Mesenchymal stem cell (in vitro differentiated cells and primary cell): ENCODE measurements at regions not wholly inside any gene's neighbourhood (a gene's known extent, or its start where the extent isn't known, plus 50 kb on each side); places are given as distances from the start of the nearest gene placed in this dataset.

Experiments used
- DNase-seq: peaks from one replicate; pipeline ENCODE4 v3.0.0-alpha.2; 2013
- H2AFZ ChIP-seq: one replicate; pipeline ENCODE4 v1.6.1; 2013; ENCODE audit warnings: low read depth, mild to moderate bottlenecking, control low read depth, inconsistent platforms, low read length, moderate library complexity
- H2AK5ac ChIP-seq: 2 replicates; pipeline ENCODE4 v1.6.1; 2013; ENCODE audit warnings: low read length, moderate library complexity, mild to moderate bottlenecking, inconsistent platforms; ENCODE audit not compliant: severe bottlenecking
- H2BK120ac ChIP-seq: one replicate; pipeline ENCODE4 v1.6.1; 2013; ENCODE audit warnings: low read depth, mild to moderate bottlenecking, inconsistent platforms, low read length, moderate library complexity
- H2BK12ac ChIP-seq, 2 experiments: one replicate each; pipeline ENCODE4 v1.6.1; 2013; ENCODE audit warnings: inconsistent platforms in 2 of 2, low read length in 2 of 2, mild to moderate bottlenecking in 2 of 2, moderate library complexity in 2 of 2, control low read depth in 1 of 2
- H2BK15ac ChIP-seq: one replicate; pipeline ENCODE4 v1.6.1; 2013; ENCODE audit warnings: mild to moderate bottlenecking, low read depth, inconsistent platforms; ENCODE audit not compliant: poor library complexity, severe bottlenecking
- H2BK5ac ChIP-seq: 2 replicates; pipeline ENCODE4 v1.6.1; 2013; ENCODE audit warnings: low read depth, mild to moderate bottlenecking, low read length, control low read depth, inconsistent platforms; ENCODE audit not compliant: poor library complexity, severe bottlenecking
- H3K14ac ChIP-seq, 2 experiments: one replicate each; pipeline ENCODE4 v1.6.1; 2013; ENCODE audit warnings: inconsistent platforms in 2 of 2, low read length in 2 of 2, control low read depth in 1 of 2, mild to moderate bottlenecking in 1 of 2, moderate library complexity in 1 of 2
- H3K18ac ChIP-seq, 2 experiments: one replicate each; pipeline ENCODE4 v1.6.1; 2013; ENCODE audit warnings: inconsistent platforms in 2 of 2, low read length in 2 of 2, control low read depth in 1 of 2, low read depth in 1 of 2, mild to moderate bottlenecking in 1 of 2
- H3K23ac ChIP-seq, 2 experiments: one replicate each; pipeline ENCODE4 v1.6.1; 2013; ENCODE audit warnings: inconsistent platforms in 2 of 2, low read length in 2 of 2, mild to moderate bottlenecking in 2 of 2, moderate library complexity in 2 of 2, control low read depth in 1 of 2
- H3K27ac ChIP-seq: 2 replicates; pipeline ENCODE4 v1.5.1; 2013; ENCODE audit warnings: mild to moderate bottlenecking, moderate library complexity, low read length, control low read depth, inconsistent platforms; ENCODE audit not compliant: poor library complexity, severe bottlenecking
- H3K27me3 ChIP-seq, 2 experiments: 2 replicates each; pipeline versions ENCODE4 v1.6.1 to v1.7.0; 2013; ENCODE audit warnings: low read length in 2 of 2, mild to moderate bottlenecking in 2 of 2, moderate library complexity in 2 of 2, control low read depth in 1 of 2, inconsistent platforms in 1 of 2; ENCODE audit not compliant: control insufficient read depth in 1 of 2, insufficient read depth in 1 of 2
- H3K36me3 ChIP-seq, 2 experiments: 2 replicates each; pipeline versions ENCODE4 v1.6.1 to v1.7.0; 2013; ENCODE audit warnings: low read length in 2 of 2, control low read depth in 1 of 2, inconsistent platforms in 1 of 2, low read depth in 1 of 2, mild to moderate bottlenecking in 1 of 2; ENCODE audit not compliant: insufficient read depth in 2 of 2, control insufficient read depth in 1 of 2
- H3K4ac ChIP-seq, 2 experiments: one replicate each; pipeline ENCODE4 v1.6.1; 2013; ENCODE audit warnings: inconsistent platforms in 2 of 2, low read length in 2 of 2, mild to moderate bottlenecking in 2 of 2, moderate library complexity in 2 of 2, control low read depth in 1 of 2, low read depth in 1 of 2
- H3K4me1 ChIP-seq: 2 replicates; pipeline ENCODE4 v1.6.1; 2013; ENCODE audit warnings: low read depth, low read length, control low read depth; ENCODE audit not compliant: control insufficient read depth, insufficient read depth
- H3K4me2 ChIP-seq: 2 replicates; pipeline ENCODE4 v1.6.1; 2013; ENCODE audit warnings: low read length, mild to moderate bottlenecking, inconsistent platforms; ENCODE audit not compliant: poor library complexity, severe bottlenecking
- H3K4me3 ChIP-seq, 2 experiments: 2 replicates each; pipeline versions ENCODE4 v1.5.1 to v1.7.0; 2013; ENCODE audit warnings: low read length in 2 of 2, mild to moderate bottlenecking in 2 of 2, control low read depth in 1 of 2, low read depth in 1 of 2; ENCODE audit not compliant: insufficient read depth in 1 of 2
- H3K79me1 ChIP-seq: replicated peaks from 2 replicates; pipeline ENCODE4 v1.6.1; 2013; ENCODE audit warnings: mild to moderate bottlenecking, control low read depth, low read length, inconsistent platforms; ENCODE audit not compliant: poor library complexity, severe bottlenecking
- H3K9ac ChIP-seq: 2 replicates; pipeline ENCODE4 v1.7.0; 2013; ENCODE audit warnings: mild to moderate bottlenecking, low read length, moderate library complexity
- H3K9me3 ChIP-seq: 2 replicates; pipeline ENCODE4 v1.7.0; 2013; ENCODE audit warnings: mild to moderate bottlenecking, low read length; ENCODE audit not compliant: control insufficient read depth
- H4K8ac ChIP-seq: one replicate; pipeline ENCODE4 v1.6.1; 2013; ENCODE audit warnings: inconsistent platforms, mild to moderate bottlenecking, low read length, moderate library complexity
- H4K91ac ChIP-seq: one replicate; pipeline ENCODE4 v1.6.1; 2013; ENCODE audit warnings: mild to moderate bottlenecking, low read length, inconsistent platforms
- WGBS: methylation state at CpG from one replicate; pipeline ENCODE4 v1.1.7; 2013; ENCODE audit warnings: mixed read lengths; 5-methylcytosine and 5-hydroxymethylcytosine counted together

- Histone ChIP-seq H2AK5ac (no peak overlapping the region), H2BK120ac (no peak overlapping the region), H4K8ac (no peak overlapping the region), H2BK12ac (no peak overlapping the region), H3K18ac (no peak overlapping the region), H2BK5ac (no peak overlapping the region), H3K36me3 (no peaks in the 10 kb centered on the region), H3K23ac (no peak overlapping the region), H3K9me3 (peaks cover 10% of the 10 kb centered on the region), H3K14ac (peak overlapping the region in 1 of 2 experiments; percentile 65), H3K4ac (no peak overlapping the region), H3K4me2 (no peak overlapping the region), H3K27ac (no peak overlapping the region), H2BK15ac (no peak overlapping the region), H3K4me1 (no peaks in the 10 kb centered on the region), H3K27me3 (no peaks in the 10 kb centered on the region), H3K4me3 (no peak overlapping the region), H3K9ac (no peak overlapping the region), H4K91ac (no peak overlapping the region), H3K79me1 (no peaks in the 10 kb centered on the region), H2AFZ (no peak overlapping the region)
- DNase-seq, result no peak
- 70% methylated on average over 1 of the region's 1 CpG for WGBS
Observed at GRCh38 chr16:65445313-65446260, 323.7 kb upstream of the CDH11 start.

- no peak overlapping the region for H3K4me2 ChIP-seq
- no peak overlapping the region for H2BK15ac ChIP-seq
- H3K79me1 ChIP-seq, result no peaks in the 10 kb centered on the region
- no peaks in the 10 kb centered on the region for H3K36me3 ChIP-seq
- WGBS, result 75% methylated on average over 2 of the region's 2 CpGs
- no peaks in the 10 kb centered on the region for H3K9me3 ChIP-seq
- H2BK120ac ChIP-seq, result no peak overlapping the region
- no peak overlapping the region for H3K18ac ChIP-seq
- no peak overlapping the region for H2AFZ ChIP-seq
- H2BK5ac ChIP-seq, result no peak overlapping the region
- no peak overlapping the region for H2BK12ac ChIP-seq
- no peak overlapping the region for H4K91ac ChIP-seq
- no peak overlapping the region for H4K8ac ChIP-seq
- no peak overlapping the region for H3K14ac ChIP-seq
- no peak overlapping the region for H3K4me3 ChIP-seq
- no peak overlapping the region for H3K23ac ChIP-seq
- no peaks in the 10 kb centered on the region for H3K4me1 ChIP-seq
- H3K9ac ChIP-seq, result no peak overlapping the region
- no peak for DNase-seq
- no peak overlapping the region for H3K4ac ChIP-seq
- no peak overlapping the region for H3K27ac ChIP-seq
- H2AK5ac ChIP-seq, result no peak overlapping the region
- H3K27me3 ChIP-seq, result no peaks in the 10 kb centered on the region
Observed at GRCh38 chr16:65441501-65441900, 319.6 kb upstream of the CDH11 start.

GRCh38 chr16:65429504-65430181, 307.8 kb upstream of the CDH11 start:
- 84% methylated on average over 10 of the region's 10 CpGs for WGBS
- no peak overlapping the region for H3K4me3 ChIP-seq
- no peak overlapping the region for H3K27ac ChIP-seq
- H2AFZ ChIP-seq, result no peak overlapping the region
- H3K9ac ChIP-seq, result no peak overlapping the region
- no peaks in the 10 kb centered on the region for H3K27me3 ChIP-seq
- H3K4me1 ChIP-seq, result no peaks in the 10 kb centered on the region
- no peak overlapping the region for H2BK5ac ChIP-seq
- no peaks in the 10 kb centered on the region for H3K79me1 ChIP-seq
- no peak overlapping the region for H4K91ac ChIP-seq
- H2AK5ac ChIP-seq, result no peak overlapping the region
- no peak overlapping the region for H3K4ac ChIP-seq
- H3K23ac ChIP-seq, result no peak overlapping the region
- H2BK12ac ChIP-seq, result no peak overlapping the region
- no peak overlapping the region for H3K14ac ChIP-seq
- H3K36me3 ChIP-seq, result no peaks in the 10 kb centered on the region
- no peak for DNase-seq
- H2BK120ac ChIP-seq, result no peak overlapping the region
- no peak overlapping the region for H3K18ac ChIP-seq
- no peak overlapping the region for H2BK15ac ChIP-seq
- no peak overlapping the region for H3K4me2 ChIP-seq
- H4K8ac ChIP-seq, result no peak overlapping the region
- no peaks in the 10 kb centered on the region for H3K9me3 ChIP-seq

- H2BK15ac ChIP-seq, result no peak overlapping the region
- H3K27ac ChIP-seq, result no peak overlapping the region
- DNase-seq, result no peak
- H2AFZ ChIP-seq, result no peak overlapping the region
- no peak overlapping the region for H3K4ac ChIP-seq
- H3K36me3 ChIP-seq, result no peaks in the 10 kb centered on the region
- no peak overlapping the region for H2AK5ac ChIP-seq
- no peak overlapping the region for H4K8ac ChIP-seq
- H2BK5ac ChIP-seq, result no peak overlapping the region
- 94% methylated on average over 1 of the region's 1 CpG for WGBS
- no peak overlapping the region for H3K14ac ChIP-seq
- no peak overlapping the region for H3K4me2 ChIP-seq
- H3K4me3 ChIP-seq, result no peak overlapping the region
- no peak overlapping the region for H4K91ac ChIP-seq
- H3K23ac ChIP-seq, result no peak overlapping the region
- no peaks in the 10 kb centered on the region for H3K27me3 ChIP-seq
- no peak overlapping the region for H3K9ac ChIP-seq
- no peaks in the 10 kb centered on the region for H3K9me3 ChIP-seq
- no peak overlapping the region for H2BK12ac ChIP-seq
- no peaks in the 10 kb centered on the region for H3K79me1 ChIP-seq
- H2BK120ac ChIP-seq, result no peak overlapping the region
- no peaks in the 10 kb centered on the region for H3K4me1 ChIP-seq
- no peak overlapping the region for H3K18ac ChIP-seq
Observed at GRCh38 chr16:65426484-65426883, 304.6 kb upstream of the CDH11 start.
